ENCODE measurements at regions not wholly inside any gene's neighbourhood (a gene's known extent, or its start where the extent isn't known, plus 50 kb on each side); places are given as distances from the start of the nearest gene placed in this dataset.

GRCh38 chr20:55882286-55882685 is 123.0 kb downstream of the CBLN4 start:
- no peak for DNase-seq (ENCODE audit: extremely low read depth, insufficient read length)
- no peak for TF ChIP-seq CTCF (IDR thresholded peaks at IDR 0.05; ENCODE audit: insufficient read depth, low read length, poor library complexity, severe bottlenecking)
- Histone ChIP-seq H3K4me3 (replicated peaks; ENCODE audit: low read depth, low read length) (no peak overlapping the region), H3K27me3 (replicated peaks; ENCODE audit: control insufficient read depth, insufficient read depth, low read length) (no peaks in the 10 kb centered on the region), H3K36me3 (ENCODE audit: control insufficient read depth, insufficient read depth, low read length) (no peaks in the 10 kb centered on the region)

- Histone ChIP-seq H3K36me3 (ENCODE audit: control insufficient read depth, insufficient read depth, low read length) (no peaks in the 10 kb centered on the region), H3K27me3 (replicated peaks; ENCODE audit: control insufficient read depth, insufficient read depth, low read length) (no peaks in the 10 kb centered on the region), H3K4me3 (replicated peaks; ENCODE audit: low read depth, low read length) (no peak overlapping the region)
- DNase-seq (ENCODE audit: extremely low read depth, insufficient read length), result no peak
- TF ChIP-seq CTCF (IDR thresholded peaks at IDR 0.05; ENCODE audit: insufficient read depth, low read length, poor library complexity, severe bottlenecking), result no peak
Observed at GRCh38 chr20:55881204-55881603, 124.1 kb downstream of the CBLN4 start.

GRCh38 chr20:55880361-55880760 is 125.0 kb downstream of the CBLN4 start:
- no peak overlapping the region for H3K4me3 ChIP-seq (replicated peaks; ENCODE audit: low read depth, low read length)
- H3K36me3 ChIP-seq (ENCODE audit: control insufficient read depth, insufficient read depth, low read length), result no peaks in the 10 kb centered on the region
- DNase-seq (ENCODE audit: extremely low read depth, insufficient read length), result no peak
- H3K27me3 ChIP-seq (replicated peaks; ENCODE audit: control insufficient read depth, insufficient read depth, low read length), result no peaks in the 10 kb centered on the region
- TF ChIP-seq CTCF (IDR thresholded peaks at IDR 0.05; ENCODE audit: insufficient read depth, low read length, poor library complexity, severe bottlenecking), result no peak

- no peak for DNase-seq (ENCODE audit: extremely low read depth, insufficient read length)
- no peak overlapping the region for H3K4me3 ChIP-seq (replicated peaks; ENCODE audit: low read depth, low read length)
- no peaks in the 10 kb centered on the region for H3K27me3 ChIP-seq (replicated peaks; ENCODE audit: control insufficient read depth, insufficient read depth, low read length)
- TF ChIP-seq CTCF (IDR thresholded peaks at IDR 0.05; ENCODE audit: insufficient read depth, low read length, poor library complexity, severe bottlenecking), result no peak
- no peaks in the 10 kb centered on the region for H3K36me3 ChIP-seq (ENCODE audit: control insufficient read depth, insufficient read depth, low read length)
Observed at GRCh38 chr20:55855052-55855451, 150.3 kb downstream of the CBLN4 start.

GRCh38 chr20:55830121-55830827 is 175.0 kb downstream of the CBLN4 start:
- H3K4me3 ChIP-seq (replicated peaks; ENCODE audit: low read depth, low read length), result no peak overlapping the region
- no peaks in the 10 kb centered on the region for H3K36me3 ChIP-seq (ENCODE audit: control insufficient read depth, insufficient read depth, low read length)
- DNase-seq (ENCODE audit: extremely low read depth, insufficient read length), result no peak
- no peak for TF ChIP-seq CTCF (IDR thresholded peaks at IDR 0.05; ENCODE audit: insufficient read depth, low read length, poor library complexity, severe bottlenecking)
- H3K27me3 ChIP-seq (replicated peaks; ENCODE audit: control insufficient read depth, insufficient read depth, low read length), result no peaks in the 10 kb centered on the region

- no peak overlapping the region for H3K4me3 ChIP-seq (replicated peaks; ENCODE audit: low read depth, low read length)
- no peak for DNase-seq (ENCODE audit: extremely low read depth, insufficient read length)
- no peak for TF ChIP-seq CTCF (IDR thresholded peaks at IDR 0.05; ENCODE audit: insufficient read depth, low read length, poor library complexity, severe bottlenecking)
- no peaks in the 10 kb centered on the region for H3K36me3 ChIP-seq (ENCODE audit: control insufficient read depth, insufficient read depth, low read length)
- no peaks in the 10 kb centered on the region for H3K27me3 ChIP-seq (replicated peaks; ENCODE audit: control insufficient read depth, insufficient read depth, low read length)
Observed at GRCh38 chr20:55805138-55805537, 200.2 kb downstream of the CBLN4 start.
